H1 (cell line): ENCODE measurements at regions not wholly inside any gene's neighbourhood (a gene's known extent, or its start where the extent isn't known, plus 50 kb on each side); places are given as distances from the start of the nearest gene placed in this dataset.

ENCODE experiments used
- CTCF ChIA-PET: fragments of 300-600 bp; sonication (Branson Sonifier 250); formaldehyde crosslinking; loops from one replicate; lab custom pipeline; 2021; ENCODE audit not compliant: partially characterized antibody; lab: Charles Lee
- POLR2A ChIA-PET: fragments of 300-600 bp; sonication (Branson Sonifier 250); formaldehyde crosslinking; loops from one replicate; lab custom pipeline; 2021; ENCODE audit warnings: inconsistent platforms; ENCODE audit not compliant: partially characterized antibody; lab: Charles Lee
- DNase-seq, 2 experiments: peaks; one replicate each; pipeline versions ENCODE4 v3.0.0 to v3.0.0-alpha.2; 2010 to 2022; ENCODE audit warnings: low spot score in 2 of 2, low read depth in 1 of 2, mixed read lengths in 1 of 2
- FAIRE-seq: peaks from 2 replicates; lab custom pipeline; 2011; peaks lifted over from hg19 to GRCh38; lab: Jason Lieb, UNC
- H2AFZ ChIP-seq: 2 replicates; pipeline ENCODE4 v1.8.1; 2012; ENCODE audit warnings: low read length, inconsistent platforms
- H2AK5ac ChIP-seq: 2 replicates; pipeline ENCODE4 v1.6.1; 2013; ENCODE audit warnings: low read depth, low read length
- H2BK120ac ChIP-seq: replicated peaks from 2 replicates; pipeline ENCODE3; 2013; ENCODE audit warnings: low read depth, low read length, inconsistent platforms
- H2BK12ac ChIP-seq: 2 replicates; pipeline ENCODE4 v1.6.1; 2013; ENCODE audit warnings: low read depth, low read length
- H2BK15ac ChIP-seq: 2 replicates; pipeline ENCODE4 v1.6.1; 2013; ENCODE audit warnings: low read length
- H2BK20ac ChIP-seq: 2 replicates; pipeline ENCODE4 v1.6.1; 2013; ENCODE audit warnings: low read length
- H2BK5ac ChIP-seq: 2 replicates; pipeline ENCODE4 v1.6.1; 2013; ENCODE audit warnings: low read depth, low read length
- H3K14ac ChIP-seq: 2 replicates; pipeline ENCODE4 v1.6.1; 2013; ENCODE audit warnings: inconsistent platforms; ENCODE audit not compliant: insufficient read length
- H3K18ac ChIP-seq: 2 replicates; pipeline ENCODE4 v1.6.1; 2013; ENCODE audit warnings: low read length; ENCODE audit errors: extremely low read depth
- H3K23ac ChIP-seq: 2 replicates; pipeline ENCODE4 v1.6.1; 2013; ENCODE audit warnings: inconsistent platforms; ENCODE audit not compliant: insufficient read length
- H3K23me2 ChIP-seq: 2 replicates; pipeline ENCODE4 v1.6.1; 2013; ENCODE audit warnings: low read depth, low read length
- H3K27ac ChIP-seq: 2 replicates; pipeline ENCODE4 v1.6.1; 2011; ENCODE audit warnings: low read depth, low read length, inconsistent platforms
- H3K27me3 ChIP-seq, 4 experiments: replicated peaks in 1 of 4; 1 replicate in 1 of 4; 2 replicates in 3 of 4; pipeline versions ENCODE4 v1.6.1 to v1.8.1; 2011 to 2013; ENCODE audit warnings: low read length in 3 of 4, mild to moderate bottlenecking in 3 of 4, inconsistent platforms in 2 of 4, mixed read lengths in 2 of 4, moderate library complexity in 1 of 4; ENCODE audit not compliant: control insufficient read depth in 3 of 4, insufficient read depth in 3 of 4; ENCODE audit errors: extremely low read depth in 1 of 4
- H3K36me3 ChIP-seq, 4 experiments: 2 replicates each; pipeline versions ENCODE4 v1.6.1 to v1.8.1; 2011 to 2013; ENCODE audit warnings: mild to moderate bottlenecking in 4 of 4, low read length in 3 of 4, moderate library complexity in 2 of 4, control low read depth in 1 of 4, inconsistent platforms in 1 of 4; ENCODE audit not compliant: insufficient read depth in 4 of 4, control insufficient read depth in 2 of 4
- H3K4ac ChIP-seq: replicated peaks from 2 replicates; pipeline ENCODE3; 2013; ENCODE audit warnings: low read length, low read depth, mixed read lengths, inconsistent platforms; ENCODE audit not compliant: insufficient read length
- H3K4me1 ChIP-seq, 4 experiments: replicated peaks in 1 of 4; 1 replicate in 1 of 4; 2 replicates in 3 of 4; pipeline versions ENCODE4 v1.6.1 to v1.8.1; 2011 to 2013; ENCODE audit warnings: low read length in 3 of 4, inconsistent platforms in 2 of 4, mixed read lengths in 1 of 4; ENCODE audit not compliant: insufficient read depth in 4 of 4, control insufficient read depth in 3 of 4
- H3K4me2 ChIP-seq, 2 experiments: 2 replicates each; pipeline versions ENCODE4 v1.6.1 to v1.8.1; 2011 to 2013; ENCODE audit warnings: low read depth in 2 of 2, low read length in 2 of 2, control low read depth in 1 of 2, inconsistent platforms in 1 of 2, mild to moderate bottlenecking in 1 of 2; ENCODE audit not compliant: insufficient read depth in 1 of 2
- H3K4me3 ChIP-seq, 4 experiments: fragments of 200-600, 300-600 bp in 1 of 4; sonication (generic), shearing (Covaris generic), sonication (Bioruptor Twin) in 1 of 4; 2 replicates each; pipeline versions ENCODE4 v1.5.1 to v1.8.1; 2011 to 2016; ENCODE audit warnings: low read length in 4 of 4, low read depth in 3 of 4, control low read depth in 2 of 4, inconsistent platforms in 2 of 4, mild to moderate bottlenecking in 2 of 4, mixed read lengths in 1 of 4, moderate library complexity in 1 of 4; ENCODE audit not compliant: insufficient read depth in 2 of 4; ENCODE audit errors: extremely low read depth in 1 of 4
- H3K56ac ChIP-seq: replicated peaks from 2 replicates; pipeline ENCODE3; 2013; ENCODE audit warnings: low read depth, mild to moderate bottlenecking, mixed read lengths, low read length, inconsistent platforms; ENCODE audit not compliant: insufficient read length
- H3K79me1 ChIP-seq: 2 replicates; pipeline ENCODE4 v1.6.1; 2013; ENCODE audit warnings: low read depth, low read length, control low read depth
- H3K79me2 ChIP-seq, 2 experiments: 2 replicates each; pipeline versions ENCODE4 v1.6.1 to v1.8.1; 2012 to 2013; ENCODE audit warnings: low read length in 2 of 2, mild to moderate bottlenecking in 2 of 2, inconsistent platforms in 1 of 2; ENCODE audit not compliant: insufficient read depth in 2 of 2, control insufficient read depth in 1 of 2
- H3K9ac ChIP-seq, 4 experiments: replicated peaks in 1 of 4; 1 replicate in 1 of 4; 2 replicates in 3 of 4; pipeline versions ENCODE4 v1.6.1 to v1.8.1; 2011 to 2013; ENCODE audit warnings: low read depth in 3 of 4, low read length in 3 of 4, control low read depth in 2 of 4, mild to moderate bottlenecking in 2 of 4, moderate library complexity in 2 of 4, inconsistent platforms in 1 of 4; ENCODE audit errors: extremely low read depth in 1 of 4
- H3K9me3 ChIP-seq, 2 experiments: 2 replicates each; pipeline versions ENCODE4 v1.6.1 to v1.8.1; 2012 to 2013; ENCODE audit warnings: mild to moderate bottlenecking in 2 of 2, moderate library complexity in 2 of 2, control low read depth in 1 of 2, inconsistent platforms in 1 of 2, low read depth in 1 of 2, low read length in 1 of 2, mixed read lengths in 1 of 2; ENCODE audit not compliant: insufficient read depth in 2 of 2
- H4K20me1 ChIP-seq, 2 experiments: replicated peaks in 1 of 2; 2 replicates each; pipeline versions ENCODE3 to v1.8.1; 2011 to 2013; ENCODE audit warnings: inconsistent platforms in 2 of 2, low read length in 2 of 2, mild to moderate bottlenecking in 1 of 2; ENCODE audit not compliant: insufficient read depth in 2 of 2, control insufficient read depth in 1 of 2
- H4K5ac ChIP-seq: 2 replicates; pipeline ENCODE4 v1.6.1; 2013; ENCODE audit warnings: low read length, low read depth, mixed read lengths, inconsistent platforms; ENCODE audit not compliant: insufficient read length
- H4K8ac ChIP-seq: 2 replicates; pipeline ENCODE4 v1.8.0; 2013; ENCODE audit warnings: mild to moderate bottlenecking, moderate library complexity, low read length, inconsistent platforms; ENCODE audit not compliant: insufficient read depth; ENCODE audit errors: extremely low read depth
- H4K91ac ChIP-seq: replicated peaks from 2 replicates; pipeline ENCODE3; 2013; ENCODE audit warnings: low read length, mixed read lengths, inconsistent platforms; ENCODE audit not compliant: insufficient read length
- RAD21 ChIP-seq, 2 experiments: IDR thresholded peaks in 1 of 2; conservative IDR thresholded peaks in 1 of 2; 2 replicates each; pipeline ENCODE4 v1.6.1; 2011; ENCODE audit warnings: low read depth in 2 of 2, low read length in 2 of 2, improper control_type of control experiment in 1 of 2, inconsistent platforms in 1 of 2, mild to moderate bottlenecking in 1 of 2, moderate library complexity in 1 of 2
- RFX5 ChIP-seq: IDR thresholded peaks from 2 replicates; pipeline ENCODE4 v1.6.1; 2011; ENCODE audit warnings: low read depth, low read length, improper control_type of control experiment, borderline replicate concordance
- WGBS, 2 experiments: shearing (Covaris generic) in 1 of 2; methylation state at CpG; one replicate each; pipeline versions ENCODE4 v1.1.6 to v1.1.7; 2013 to 2015; ENCODE audit warnings: low lambda C conversion rate in 2 of 2, mixed read lengths in 2 of 2, inconsistent platforms in 1 of 2, low coverage in 1 of 2, missing lambda C conversion rate in 1 of 2; ENCODE audit not compliant: insufficient replicate concordance in 2 of 2, insufficient coverage in 1 of 2, insufficient read length in 1 of 2; ENCODE audit errors: extremely low coverage in 1 of 2, missing lambda C conversion rate in 1 of 2; 5-methylcytosine and 5-hydroxymethylcytosine counted together

- Histone ChIP-seq H4K91ac (no peak overlapping the region), H4K20me1 (no peaks in the 10 kb centered on the region), H3K9me3 (no peaks in the 10 kb centered on the region), H3K79me1 (no peaks in the 10 kb centered on the region), H3K27ac (no peak overlapping the region), H3K56ac (no peak overlapping the region), H3K18ac (no peak overlapping the region), H2BK12ac (no peak overlapping the region), H3K23ac (no peak overlapping the region), H3K23me2 (no peaks in the 10 kb centered on the region), H3K4me3 (no peak overlapping the region), H3K79me2 (no peaks in the 10 kb centered on the region), H3K4me2 (no peak overlapping the region), H4K8ac (no peak overlapping the region), H3K4ac (no peak overlapping the region), H3K27me3 (no peaks in the 10 kb centered on the region), H4K5ac (no peak overlapping the region), H2BK20ac (no peak overlapping the region), H3K9ac (no peak overlapping the region), H3K14ac (no peak overlapping the region), H3K4me1 (no peaks in the 10 kb centered on the region), H3K36me3 (no peaks in the 10 kb centered on the region), H2AK5ac (no peak overlapping the region), H2AFZ (no peak overlapping the region), H2BK5ac (no peak overlapping the region), H2BK120ac (no peak overlapping the region), H2BK15ac (no peak overlapping the region)
- DNase-seq (no peak), FAIRE-seq (no peak)
- TF ChIP-seq RAD21 (IDR thresholded peaks at IDR 0.05 in 1 of 2, conservative IDR thresholded peaks at IDR 0.05 in 1 of 2; ENCODE audit: low read depth in 2 of 2, low read length in 2 of 2) (peak in 1 of 2 experiments; percentile 9; a peak in 1 of 4 replicates), RFX5 (no peak)
- POLR2A ChIA-PET = no interaction called here
- CTCF ChIA-PET = interaction anchor here (0.6 to 1.3 kb wide), 6 partner anchors 11 to 230 kb away, joined by 3 to 6 read pairs (median 4); no protein-coding TSS in a partner anchor
- WGBS, 2 experiments = 89% methylated on average over 7 of the region's 7 CpGs; no CpG with 5 or more reads in 1 of the 2 experiments
These were observed 83.5 kb upstream of the TSPAN5 start for GRCh38 chr4:98741952-98742351.
